GM11168 (cell line): ENCODE measurements at regions not wholly inside any gene's neighbourhood (a gene's known extent, or its start where the extent isn't known, plus 50 kb on each side); places are given as distances from the start of the nearest gene placed in this dataset.

Source experiments
- in situ Hi-C: fragments of 300-500 bp; cut with MboI; formaldehyde crosslinking; loops from one replicate; pipeline ENCODE4 v1.12.0; 2022; ENCODE audit warnings: low sequenced_read_pairs; ENCODE audit not compliant: unreplicated experiment

- in situ Hi-C loops = no loop called here
These were observed 428.9 kb upstream of the ADGRL2 start for GRCh38 chr1:81371864-81372263.

- in situ Hi-C loops = no loop called here
These were observed 430.9 kb upstream of the ADGRL2 start for GRCh38 chr1:81369833-81370232.

- in situ Hi-C loops = no loop called here
These were observed 434.6 kb upstream of the ADGRL2 start for GRCh38 chr1:81366173-81366572.

GRCh38 chr1:81364088-81364487 is 436.6 kb upstream of the ADGRL2 start:
- in situ Hi-C loops = no loop called here

GRCh38 chr1:81358151-81358550 is 442.6 kb upstream of the ADGRL2 start:
- in situ Hi-C loops = no loop called here

- in situ Hi-C loops = no loop called here
These were observed 448.9 kb upstream of the ADGRL2 start for GRCh38 chr1:81351864-81352263.

- in situ Hi-C loops = no loop called here
These were observed 451.4 kb upstream of the ADGRL2 start for GRCh38 chr1:81349194-81349965.

- in situ Hi-C loops = no loop called here
These were observed 455.6 kb upstream of the ADGRL2 start for GRCh38 chr1:81345110-81345509.

GRCh38 chr1:81340239-81340638 is 460.5 kb upstream of the ADGRL2 start:
- in situ Hi-C loops = no loop called here

GRCh38 chr1:81337226-81337625 is 463.5 kb upstream of the ADGRL2 start:
- in situ Hi-C loops = no loop called here

GRCh38 chr1:81335876-81336275 is 464.9 kb upstream of the ADGRL2 start:
- in situ Hi-C loops = no loop called here

- in situ Hi-C loops = no loop called here
These were observed 470.2 kb upstream of the ADGRL2 start for GRCh38 chr1:81330521-81330920.

- in situ Hi-C loops = no loop called here
These were observed 470.6 kb upstream of the ADGRL2 start for GRCh38 chr1:81330111-81330510.

GRCh38 chr1:81329041-81329440 is 471.7 kb upstream of the ADGRL2 start:
- in situ Hi-C loops = no loop called here

GRCh38 chr1:81327743-81328142 is 473.0 kb upstream of the ADGRL2 start:
- in situ Hi-C loops = no loop called here

- in situ Hi-C loops = no loop called here
These were observed 473.5 kb upstream of the ADGRL2 start for GRCh38 chr1:81327103-81327710.

GRCh38 chr1:81326212-81326611 is 474.5 kb upstream of the ADGRL2 start:
- in situ Hi-C loops = no loop called here

GRCh38 chr1:81325397-81325796 is 475.3 kb upstream of the ADGRL2 start:
- in situ Hi-C loops = no loop called here

GRCh38 chr1:81323862-81324261 is 476.9 kb upstream of the ADGRL2 start:
- in situ Hi-C loops = no loop called here

- in situ Hi-C loops = no loop called here
These were observed 483.5 kb upstream of the ADGRL2 start for GRCh38 chr1:81317191-81317590.

GRCh38 chr1:81314513-81315233 is 486.1 kb upstream of the ADGRL2 start:
- in situ Hi-C loops = no loop called here
